Inferior parietal cortex (tissue), 1 donor: ENCODE measurements at regions not wholly inside any gene's neighbourhood (a gene's known extent, or its start where the extent isn't known, plus 50 kb on each side); places are given as distances from the start of the nearest gene placed in this dataset.
"Not testable (repeated sequence)": the region's sequence is repeated elsewhere in the genome, so short reads cannot be mapped to it uniquely, and the experiment has no call there.

Source experiments
- DNase-seq: peaks from one replicate; pipeline ENCODE4 v3.0.0-alpha.2; 2016; ENCODE audit errors: extremely low spot score

DNA sequence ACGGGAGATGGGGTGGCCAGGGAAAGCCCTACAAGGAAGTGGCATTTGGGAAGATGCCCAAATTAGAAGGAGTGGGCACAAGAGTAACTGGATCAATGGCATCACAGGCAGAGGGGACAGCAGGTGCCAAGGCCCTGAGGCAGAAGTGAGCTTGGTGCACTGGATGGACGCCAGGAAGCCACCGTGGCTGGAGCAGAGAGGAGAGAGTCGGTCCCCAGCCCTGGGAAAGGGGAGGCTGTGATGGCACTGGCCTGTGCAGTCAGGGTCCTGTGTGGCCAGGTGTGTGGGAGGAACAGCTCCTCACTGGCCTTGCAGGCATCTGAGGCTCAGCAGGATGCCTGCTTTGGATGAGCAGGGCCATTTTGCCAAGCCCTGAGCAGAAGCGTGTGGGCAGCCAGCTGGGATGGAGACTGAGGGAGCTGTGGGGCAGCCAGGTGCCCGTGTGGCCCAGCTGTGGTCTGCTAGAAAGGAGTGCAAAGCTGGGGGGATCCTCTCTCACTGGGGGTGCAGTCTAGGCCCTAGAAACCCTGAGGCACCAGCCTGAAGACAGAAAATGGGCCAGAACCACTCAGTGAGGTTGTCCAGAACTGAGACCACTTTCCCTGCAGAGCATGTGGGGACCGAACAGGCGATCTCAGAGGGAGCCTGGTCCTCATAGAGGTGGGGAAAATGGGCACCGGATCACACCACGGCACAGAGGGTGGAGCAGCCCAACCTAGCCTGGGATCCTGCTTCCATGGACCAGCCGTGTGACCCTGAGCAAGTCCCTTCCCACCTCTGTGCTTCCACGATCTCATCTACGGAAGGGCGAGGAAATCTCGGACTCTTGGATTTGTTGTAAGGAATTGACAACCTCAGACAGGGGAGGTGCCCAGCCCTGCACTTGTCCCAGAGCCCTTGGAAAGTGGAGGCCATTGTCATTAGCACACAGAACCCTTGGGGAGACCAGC lies 78.6 kb upstream of the RTL6 start:
- DNase-seq, result no peak

DNA sequence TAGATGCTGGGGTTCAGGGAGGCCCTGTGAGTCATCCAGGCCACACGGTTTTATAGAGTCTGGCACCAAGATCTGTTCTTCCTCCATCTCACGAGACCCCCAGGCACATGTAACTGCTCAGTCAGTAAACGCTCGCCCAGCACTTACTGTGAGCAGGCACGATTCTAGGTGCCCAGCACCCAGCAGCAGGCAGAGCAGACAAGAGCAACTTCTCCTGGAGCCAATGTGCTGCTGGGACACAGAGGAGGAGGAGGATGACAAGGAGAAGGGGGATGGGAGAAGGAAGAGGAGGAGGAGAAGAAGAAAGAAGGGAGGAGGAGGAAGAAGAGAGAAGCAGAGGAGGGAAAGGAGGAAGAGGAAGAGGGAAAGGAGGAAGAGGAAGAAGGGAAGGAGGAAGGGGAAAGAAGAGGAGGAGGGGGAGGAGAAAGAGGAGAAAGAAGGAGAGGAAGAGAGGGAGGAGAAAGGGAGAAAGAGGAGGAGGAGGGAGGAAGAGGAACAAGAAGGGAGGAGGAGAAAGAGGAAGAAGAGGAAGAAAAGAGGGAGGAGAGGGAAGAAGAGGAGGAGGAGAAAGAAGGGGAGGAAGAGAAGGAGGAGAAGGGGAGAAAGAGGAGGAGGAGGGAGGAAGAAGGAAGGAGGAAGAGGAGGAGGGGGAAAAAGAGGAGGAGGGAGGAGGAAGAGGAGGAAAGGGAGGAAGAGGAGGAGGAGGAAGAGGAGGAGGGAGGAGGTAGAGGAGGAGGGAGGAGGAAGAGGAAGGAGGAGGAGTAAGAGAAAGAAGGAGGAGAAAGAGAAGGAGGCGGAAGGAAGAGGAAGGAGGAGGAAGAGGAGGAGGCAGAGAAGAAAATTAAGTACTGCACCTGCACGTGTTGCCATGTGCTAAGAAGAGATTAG lies 77.6 kb upstream of the RTL6 start:
- no peak for DNase-seq

DNA sequence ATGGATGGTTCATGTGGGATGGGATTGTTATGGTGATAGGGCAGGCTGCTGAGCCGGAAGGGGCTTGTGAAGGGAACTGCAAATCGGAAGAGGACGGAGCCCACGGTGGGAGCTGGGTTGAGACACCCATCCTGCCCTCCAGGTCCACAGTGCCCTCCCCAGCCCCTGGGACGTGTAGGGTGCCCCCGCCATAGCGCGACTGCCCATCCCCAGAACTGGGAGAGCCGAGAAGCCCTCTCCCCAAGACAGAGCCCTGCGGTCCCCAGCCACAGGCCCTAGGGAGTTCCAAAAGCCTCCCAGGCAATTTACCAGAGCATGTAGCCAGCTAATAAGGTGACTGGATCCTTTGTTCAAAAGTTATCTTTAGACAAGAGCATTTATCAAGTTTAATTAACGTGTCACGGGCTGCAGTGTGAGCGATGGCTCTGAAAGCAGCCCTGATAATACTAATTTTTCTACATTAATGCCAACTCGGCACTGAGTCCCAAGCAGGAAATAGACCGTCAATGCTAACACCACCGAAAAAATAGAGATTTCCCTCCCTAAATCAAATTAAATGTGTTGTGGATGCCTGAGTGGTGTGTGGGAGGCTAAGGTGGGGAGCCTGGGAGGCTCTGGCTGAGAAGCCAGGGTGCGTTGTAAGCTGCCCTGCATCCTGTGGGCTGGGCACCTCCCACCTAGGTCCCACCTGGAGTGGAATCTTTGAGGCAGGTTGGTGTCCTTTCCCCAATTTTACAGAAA lies 76.8 kb upstream of the RTL6 start:
- DNase-seq, result no peak

DNA sequence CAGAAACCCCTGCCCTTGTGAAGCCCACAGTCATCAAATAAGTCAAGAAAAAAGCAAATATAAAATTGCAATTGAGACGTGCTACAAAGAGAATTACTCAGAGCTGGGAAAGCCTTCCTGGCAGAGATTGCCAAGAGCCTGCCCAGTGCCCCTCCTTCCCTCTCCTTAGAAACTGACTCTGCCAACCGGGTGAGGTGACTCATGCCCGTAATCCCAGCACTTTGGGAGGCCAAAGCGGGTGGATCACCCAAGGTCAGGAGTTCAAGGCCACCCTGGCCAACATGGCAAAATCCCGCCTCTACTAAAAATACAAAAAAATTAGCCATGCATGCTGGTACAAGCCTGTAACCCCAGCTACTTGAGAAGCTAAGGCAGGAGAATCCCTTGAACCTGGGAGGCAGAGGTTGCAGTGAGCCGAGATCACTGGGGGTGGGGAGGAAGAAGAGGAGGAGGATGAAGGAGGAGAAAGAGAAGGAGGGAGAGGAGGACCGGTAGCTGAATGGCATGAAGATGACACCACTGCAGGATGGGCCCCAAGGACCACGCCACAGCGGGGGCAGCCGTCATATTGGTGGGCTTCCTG lies 76.1 kb upstream of the RTL6 start:
- no peak for DNase-seq

DNA sequence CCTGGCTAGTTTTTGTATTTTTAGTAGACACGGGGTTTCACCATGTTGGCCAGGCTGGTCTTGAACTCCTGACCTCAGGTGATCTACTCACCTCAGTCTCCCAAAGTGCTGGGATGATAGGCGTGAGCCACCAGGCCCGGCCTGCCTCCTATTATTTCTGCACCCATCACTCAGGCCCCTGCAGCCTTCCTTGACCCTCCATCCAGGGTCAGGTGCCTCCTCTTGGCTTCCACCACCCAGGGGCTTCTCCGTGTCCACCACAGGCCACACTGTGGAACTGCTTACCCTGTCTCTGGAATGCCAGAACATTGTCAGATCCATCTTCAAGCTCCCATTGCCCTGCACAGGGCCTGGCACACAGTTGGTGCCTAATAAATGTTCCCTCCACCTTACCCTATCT lies 75.4 kb upstream of the RTL6 start:
- no peak for DNase-seq

DNA sequence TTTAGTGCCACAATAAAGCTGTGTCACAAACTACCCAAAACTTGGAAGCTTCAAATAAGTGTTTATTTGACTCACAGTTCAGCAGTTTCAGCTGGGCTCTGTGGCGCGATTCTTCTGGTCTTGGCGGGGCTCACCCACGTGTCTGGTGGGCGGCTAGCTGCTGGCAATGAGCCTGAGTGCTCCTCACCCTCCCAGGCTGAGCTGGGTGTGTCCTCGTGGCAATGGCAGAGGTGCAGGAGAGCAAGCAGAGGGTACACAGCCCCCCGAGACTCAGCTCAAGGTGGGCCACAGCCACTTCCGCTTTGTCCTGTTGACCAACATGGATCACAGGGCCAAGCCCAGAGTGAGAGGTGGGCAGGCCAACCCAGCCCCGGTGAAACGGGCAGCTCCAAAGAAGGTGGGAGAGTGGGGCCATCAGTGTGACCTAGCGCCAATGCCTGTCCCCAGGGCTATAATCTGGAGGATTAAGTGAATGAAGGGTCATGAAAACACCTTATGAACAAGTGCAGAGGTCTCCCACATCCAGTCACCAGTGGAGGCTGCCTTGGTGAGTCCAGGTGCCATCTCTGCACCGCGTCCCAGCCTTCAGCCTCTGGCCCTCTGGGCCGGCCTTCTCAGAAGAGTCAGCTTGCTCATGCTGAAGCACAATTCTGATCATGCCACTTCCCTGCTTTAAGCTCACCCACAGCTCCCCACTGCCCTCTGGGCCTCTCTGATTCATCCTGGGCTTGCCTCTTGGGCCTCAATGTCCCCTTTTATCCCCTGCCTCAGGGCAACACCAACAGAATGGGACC lies 74.6 kb upstream of the RTL6 start:
- no peak for DNase-seq

DNA sequence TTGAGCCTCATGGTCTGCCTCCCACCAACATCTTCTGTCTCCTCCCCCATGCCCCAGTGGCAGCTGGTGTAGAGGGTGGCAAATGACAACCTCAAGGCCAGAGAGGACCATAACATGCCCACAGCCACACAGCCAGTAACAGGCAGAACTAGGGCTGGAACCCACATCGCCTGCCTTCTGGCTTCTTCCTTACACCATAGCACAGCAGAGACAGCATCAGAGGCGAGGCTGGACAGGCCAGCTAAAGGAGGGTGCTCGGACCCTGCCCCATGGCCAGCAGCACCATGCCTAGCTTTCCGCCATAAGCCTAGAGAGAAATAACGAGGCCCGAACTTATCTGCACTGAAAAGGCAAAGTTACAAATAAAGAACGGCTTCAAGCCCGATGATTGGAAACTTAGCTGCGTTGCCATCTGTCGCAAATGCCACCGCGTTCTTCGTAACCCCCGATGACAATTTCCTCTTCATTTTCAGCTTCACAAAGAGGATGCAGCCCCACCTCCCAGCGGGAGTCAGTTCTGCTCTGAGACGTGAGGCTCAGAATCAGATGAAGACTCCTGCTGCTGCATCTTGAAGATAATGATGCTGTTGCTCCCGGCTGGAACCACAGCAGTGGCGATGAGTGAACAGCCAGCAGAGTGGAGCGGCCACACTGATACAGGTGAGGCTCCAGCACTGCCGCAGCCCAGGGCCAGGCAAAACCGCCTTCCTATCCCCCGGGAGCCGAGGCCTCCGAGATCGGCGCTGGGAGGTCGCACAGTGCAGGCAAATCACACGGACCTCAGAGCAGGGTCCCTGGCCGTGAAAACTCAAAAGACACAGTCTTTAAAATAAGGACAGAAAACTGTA lies 73.8 kb upstream of the RTL6 start:
- no peak for DNase-seq

DNA sequence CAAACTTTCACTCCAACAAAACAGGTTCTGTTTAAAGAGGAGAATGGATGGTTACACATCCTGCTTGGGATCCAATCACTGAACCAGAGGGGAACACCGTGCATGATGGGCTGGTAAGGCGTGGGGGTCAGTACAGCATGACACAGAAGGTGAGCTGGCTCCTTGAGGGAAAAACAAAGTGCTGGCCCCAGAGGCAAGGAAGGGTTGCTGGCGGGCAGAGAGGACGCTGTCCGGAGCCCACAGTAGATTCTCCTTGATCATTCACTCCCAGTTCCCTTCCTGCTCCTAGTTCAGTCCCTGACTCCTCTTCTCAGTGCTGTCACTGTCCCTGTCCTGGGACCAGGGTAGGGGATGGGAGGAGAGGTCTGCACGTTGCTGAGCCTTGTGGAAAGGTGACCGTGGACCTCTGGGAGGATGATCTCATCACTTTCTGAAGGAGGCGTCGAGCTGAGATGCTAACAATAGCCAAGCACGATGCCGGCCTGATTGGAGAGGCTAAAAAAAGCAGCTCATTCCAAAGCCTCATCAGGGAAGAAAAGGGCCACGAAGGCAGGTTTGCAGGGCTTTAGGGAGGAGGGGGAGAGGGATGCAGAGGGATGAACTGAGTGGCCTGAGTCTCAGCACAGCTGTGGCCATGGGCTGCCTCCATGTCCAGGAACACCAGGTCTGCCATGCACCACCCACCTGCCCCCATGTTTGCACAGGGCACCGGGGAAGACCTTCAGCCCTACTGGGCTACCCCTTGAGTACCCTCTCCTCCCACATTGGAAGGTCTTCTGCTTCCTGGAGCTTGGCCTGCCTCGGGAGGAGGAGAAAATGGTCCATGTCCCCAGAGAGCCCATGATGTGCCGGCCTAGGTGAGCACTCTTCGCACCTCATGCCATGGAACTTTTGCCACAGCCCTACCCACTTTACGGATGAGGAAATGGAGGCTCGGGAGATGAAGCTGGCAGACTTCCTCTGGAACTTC lies 72.7 kb upstream of the RTL6 start:
- DNase-seq, result no peak

DNA sequence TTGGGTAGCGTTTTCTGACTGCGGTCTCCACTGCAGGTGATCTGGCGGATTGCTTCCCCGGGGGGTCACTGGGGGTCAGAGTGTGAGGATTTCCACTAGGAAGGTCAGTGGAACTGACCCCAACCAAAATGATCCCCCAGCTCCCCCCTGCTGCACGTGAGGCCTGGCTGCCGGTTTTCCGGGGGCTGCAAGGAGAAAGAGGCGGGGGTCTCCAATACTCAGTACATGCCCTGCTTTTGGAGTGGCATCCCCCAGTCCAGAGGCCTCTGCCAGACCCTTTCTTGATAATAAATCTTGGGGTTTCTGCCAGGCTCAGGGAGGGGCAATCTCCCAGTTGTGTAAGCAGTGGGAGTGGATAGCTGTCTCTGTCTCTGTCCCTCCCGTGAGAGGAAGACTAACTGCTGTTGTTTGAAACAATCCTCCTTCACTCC lies 71.5 kb upstream of the RTL6 start:
- no peak for DNase-seq

DNA sequence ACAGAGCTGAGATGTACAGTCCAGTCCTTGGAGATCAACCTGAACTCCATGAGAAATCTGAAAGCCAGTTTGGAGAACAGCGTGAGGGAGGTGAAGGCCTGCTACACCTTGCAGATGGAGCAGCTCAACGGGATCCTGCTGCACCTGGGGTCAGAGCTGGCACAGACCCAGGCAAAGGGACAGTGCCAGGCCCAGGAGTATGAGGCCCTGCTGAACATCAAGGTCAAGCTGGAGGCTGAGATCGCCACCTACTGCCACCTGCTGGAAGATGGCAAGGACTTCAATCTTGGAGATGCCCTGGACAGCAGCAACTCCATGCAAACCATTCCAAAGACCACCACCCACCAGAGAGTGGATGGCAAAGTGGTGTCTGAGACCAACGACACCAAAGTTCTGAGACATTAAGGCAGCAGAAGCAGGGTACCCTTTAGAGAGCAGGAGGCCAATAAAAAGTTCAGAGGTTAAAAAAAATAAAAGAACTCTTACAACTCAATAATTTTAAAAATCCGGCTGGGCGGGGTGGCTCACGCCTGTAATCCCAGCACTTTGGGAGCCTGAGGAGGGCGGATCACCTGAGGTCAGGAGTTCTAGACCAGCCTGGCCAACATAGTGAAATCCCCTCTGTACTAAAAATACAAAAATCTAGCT lies 69.9 kb upstream of the RTL6 start:
- no peak for DNase-seq

DNA sequence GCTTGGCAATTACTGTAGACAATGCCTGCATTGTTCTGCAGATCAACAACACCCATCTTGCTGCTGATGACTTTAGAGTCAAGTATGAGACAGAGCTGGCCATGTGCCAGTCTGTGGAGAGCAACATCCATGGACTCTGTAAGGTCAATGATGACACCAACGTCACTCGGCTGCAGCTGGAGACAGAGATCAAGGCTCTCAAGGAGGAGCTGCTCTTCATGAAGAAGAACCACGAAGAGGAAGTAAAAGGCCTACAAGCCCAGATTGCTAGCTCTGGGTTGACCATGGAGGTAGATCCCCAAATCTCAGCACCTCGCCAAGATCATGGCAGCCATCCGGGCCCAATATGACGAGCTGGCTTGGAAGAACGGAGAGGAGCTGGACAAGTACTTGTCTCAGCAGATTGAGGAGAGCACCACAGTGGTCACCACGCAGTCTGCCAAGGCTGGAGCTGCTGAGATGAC lies 69.4 kb upstream of the RTL6 start:
- not testable (repeated sequence) for DNase-seq

DNA sequence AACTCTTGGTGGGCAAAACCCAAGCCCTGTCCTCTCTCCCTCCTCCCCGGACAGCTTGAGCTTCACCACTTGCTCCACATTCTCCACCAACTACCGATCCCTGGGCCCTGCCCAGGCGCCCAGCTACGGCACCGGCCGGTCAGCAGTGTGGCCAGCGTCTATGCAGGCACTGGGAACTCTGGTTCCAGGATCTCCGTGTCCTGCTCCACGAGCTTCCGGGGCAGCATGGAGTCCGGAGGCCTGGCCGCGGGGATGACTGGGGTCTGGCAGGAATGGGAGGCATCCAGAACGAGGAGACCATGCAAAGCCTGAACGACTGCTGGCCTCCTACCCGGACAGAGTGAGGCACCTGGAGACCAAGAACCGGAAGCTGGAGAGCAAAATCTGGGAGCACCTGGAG lies 68.9 kb upstream of the RTL6 start:
- no peak for DNase-seq

DNA sequence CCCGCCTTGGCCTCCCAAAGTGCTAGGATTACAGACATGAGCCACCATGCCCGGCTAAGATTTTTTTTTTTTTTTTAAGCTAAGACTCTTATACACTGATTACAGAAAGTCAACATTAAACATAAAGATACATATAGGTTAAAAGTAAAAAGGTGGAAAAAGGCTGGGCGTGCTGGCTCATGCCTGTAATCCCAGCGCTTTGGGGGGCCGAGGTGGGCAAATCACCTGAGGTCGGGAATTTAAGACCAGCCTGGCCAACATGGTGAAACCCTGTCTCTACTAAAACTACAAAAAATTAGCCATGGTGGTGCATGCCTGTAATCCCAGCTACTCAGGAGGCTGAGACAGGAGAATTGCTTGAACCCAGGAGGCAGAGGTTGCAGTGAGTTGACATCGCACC lies 64.6 kb upstream of the RTL6 start:
- not testable (repeated sequence) for DNase-seq

DNA sequence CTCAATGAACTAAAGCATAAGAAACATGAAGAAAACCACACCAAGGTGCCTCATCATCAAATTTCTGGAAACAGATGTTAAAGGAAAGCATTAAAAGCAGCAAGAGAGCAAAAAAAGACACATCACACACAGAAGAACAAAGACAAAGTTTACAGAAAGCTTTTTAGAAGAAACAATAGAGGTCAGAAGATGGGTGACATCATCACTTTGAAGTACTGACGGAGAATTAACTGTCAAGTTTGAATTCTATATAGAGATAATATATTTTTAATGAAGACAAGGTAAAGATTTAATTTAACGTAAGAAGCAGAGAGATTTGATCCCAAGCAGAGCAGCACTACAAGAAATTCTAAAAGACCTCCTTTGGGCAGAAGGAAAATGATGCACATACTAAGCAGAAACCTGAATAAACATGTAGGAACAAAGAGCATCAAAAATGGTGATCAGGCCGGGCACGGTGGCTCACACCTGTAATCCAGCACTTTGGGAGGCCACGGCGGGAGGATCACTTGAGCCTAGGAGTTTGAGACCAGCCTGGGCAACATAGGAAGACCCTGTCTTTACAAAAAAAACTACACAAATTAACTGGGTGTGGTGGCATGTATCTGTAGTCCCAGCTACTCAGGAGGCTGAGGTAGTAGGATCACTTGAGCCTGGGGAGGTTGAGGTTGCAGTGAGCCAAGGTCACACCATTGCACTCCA lies 63.3 kb upstream of the RTL6 start:
- DNase-seq, result no peak

DNA sequence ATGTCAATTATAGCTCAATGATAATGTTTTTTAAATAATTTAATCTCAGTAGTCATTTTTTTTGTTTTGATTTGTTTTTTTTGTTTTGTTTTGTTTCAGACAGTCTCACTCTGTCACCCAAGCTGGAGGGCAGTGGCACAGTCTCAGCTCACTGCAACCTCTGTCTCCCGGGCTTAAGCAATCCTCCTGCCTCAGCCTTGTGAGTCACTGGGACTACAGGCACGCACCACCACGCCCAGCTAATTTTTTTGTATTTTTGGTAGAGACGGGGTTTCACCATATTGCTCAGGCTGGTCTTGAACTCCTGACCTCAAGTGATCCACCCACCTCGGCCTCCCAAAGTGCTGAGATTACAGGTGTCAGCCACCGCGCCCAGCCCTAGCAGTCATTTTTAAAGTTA lies 60.6 kb upstream of the RTL6 start:
- DNase-seq, result not testable (repeated sequence)

DNA sequence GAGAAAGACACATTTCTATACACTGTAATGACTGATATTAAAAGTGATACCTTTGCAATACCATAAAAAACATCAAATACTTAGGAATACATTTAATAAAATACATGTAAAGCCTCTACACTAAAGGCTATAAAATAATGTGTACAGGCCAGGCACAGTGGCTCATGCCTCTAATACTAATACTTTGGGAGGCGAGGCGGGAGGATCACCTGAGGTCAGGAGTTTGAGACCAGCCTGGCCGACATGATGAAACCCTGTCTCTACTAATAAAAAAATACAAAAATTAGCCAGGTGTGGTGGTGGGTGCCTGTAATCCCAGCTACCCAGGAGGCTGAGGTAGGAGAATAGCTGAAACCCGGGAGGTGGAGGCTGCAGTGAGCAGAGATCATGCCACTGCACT lies 59.8 kb upstream of the RTL6 start:
- not testable (repeated sequence) for DNase-seq

DNA sequence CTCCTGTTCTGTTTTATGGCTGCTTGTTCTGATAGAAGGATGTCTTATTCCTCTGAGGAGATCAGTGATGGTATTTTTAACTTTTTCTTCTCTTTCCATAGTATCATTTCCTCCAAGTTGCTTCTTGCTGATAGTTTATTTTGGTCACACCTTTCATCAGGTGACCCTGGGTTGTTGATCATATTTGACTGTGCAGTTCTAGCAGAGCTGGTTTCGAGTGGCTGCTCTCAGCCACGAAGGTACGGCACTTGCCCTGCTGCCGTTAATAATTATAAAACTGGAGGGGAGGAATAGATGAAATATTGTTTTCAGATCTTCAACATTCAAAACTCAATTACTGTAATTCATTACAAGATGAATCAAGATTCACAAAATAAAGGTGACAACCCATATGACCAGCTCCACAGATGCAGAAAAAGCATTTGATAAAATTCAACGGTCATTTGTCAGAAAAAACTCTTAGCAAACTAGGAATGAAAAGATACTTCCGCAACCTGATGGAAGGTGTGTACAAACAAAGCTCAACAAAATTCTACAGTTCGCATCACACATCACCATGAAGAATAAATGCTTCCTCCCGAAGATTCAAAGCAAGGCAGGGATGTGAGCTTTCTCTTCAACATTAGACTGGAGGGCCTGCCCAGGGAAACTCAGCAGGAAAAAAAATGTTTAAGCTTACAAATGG lies 59.2 kb upstream of the RTL6 start:
- DNase-seq, result no peak
